Gastrocnemius medialis (tissue), 4 donors: ENCODE measurements at regions not wholly inside any gene's neighbourhood (a gene's known extent, or its start where the extent isn't known, plus 50 kb on each side); places are given as distances from the start of the nearest gene placed in this dataset.

Source experiments
- ATAC-seq, 2 donors: fragments of 150-250 bp; one replicate each; pipeline ENCODE4 v1.9.1; 2016
- DNase-seq, 2 donors: peaks; one replicate each; pipeline ENCODE4 v3.0.0-alpha.2; 2019
- H3K27ac ChIP-seq, 4 donors: fragments of 200-600 bp; sonication (generic); 1 replicate in 1 of 4; 2 replicates in 3 of 4; pipeline ENCODE4 v1.5.1; 2016 to 2018; ENCODE audit warnings: mild to moderate bottlenecking in 2 of 4, moderate library complexity in 1 of 4
- H3K27me3 ChIP-seq, 3 donors: fragments of 200-600 bp; sonication (generic) in 2 of 3; 1 replicate in 1 of 3; 2 replicates in 2 of 3; pipeline versions ENCODE4 v1.5.1 to v1.6.0; 2016 to 2019; ENCODE audit warnings: mild to moderate bottlenecking in 1 of 3, moderate library complexity in 1 of 3
- H3K36me3 ChIP-seq, 2 donors: fragments of 200-600 bp; sonication (generic) in 1 of 2; one replicate each; pipeline ENCODE4 v1.5.1; 2017 to 2018
- H3K4me1 ChIP-seq, 2 donors: fragments of 200-600 bp; sonication (generic) in 1 of 2; one replicate each; pipeline ENCODE4 v1.5.1; 2016 to 2017; ENCODE audit warnings: mild to moderate bottlenecking in 2 of 2
- H3K4me3 ChIP-seq, 4 donors: fragments of 200-600 bp; sonication (generic) in 3 of 4; 1 replicate in 1 of 4; 2 replicates in 3 of 4; pipeline ENCODE4 v1.5.1; 2016 to 2019; ENCODE audit warnings: mild to moderate bottlenecking in 2 of 4
- H3K9me3 ChIP-seq, 3 donors: fragments of 200-600 bp; sonication (generic) in 2 of 3; 1 replicate in 1 of 3; 2 replicates in 2 of 3; pipeline ENCODE4 v1.5.1; 2016 to 2019
- CTCF ChIP-seq, 5 experiments: fragments of 450-650 bp in 3 of 5; fragments of 200-600 bp in 2 of 5; sonication (generic) in 2 of 5; IDR thresholded peaks in 4 of 5; conservative IDR thresholded peaks in 1 of 5; 1 replicate in 4 of 5; 2 replicates in 1 of 5; pipeline ENCODE4 v1.5.1; 2016 to 2019; ENCODE audit warnings: antibody characterized with exemption in 5 of 5, mild to moderate bottlenecking in 3 of 5, moderate library complexity in 3 of 5
- POLR2A ChIP-seq, 2 donors: fragments of 450-650 bp; IDR thresholded peaks; one replicate each; pipeline ENCODE4 v1.6.1; 2017; ENCODE audit warnings: antibody characterized with exemption in 2 of 2, mild to moderate bottlenecking in 2 of 2, moderate library complexity in 2 of 2
- in situ Hi-C, 4 donors: fragments of 200-750 bp; cut with MboI; loops; one replicate each; pipeline versions ENCODE4 v1.15.0 to v1.8.0; 2017; ENCODE audit warnings: low sequenced_read_pairs in 4 of 4
- intact Hi-C: fragments of 100-400 bp; cut with DNase I; formaldehyde crosslinking; loops from one replicate; pipeline ENCODE4 v1.15.1; 2023; ENCODE audit warnings: low total_unique reads

- in situ Hi-C loops, result no loop called here
Measured at GRCh38 chrX:143094417-143095023, 68.8 kb downstream of the SPANXN4 start.

More at GRCh38 chrX:143094417-143095023, 68.8 kb downstream of the SPANXN4 start:
- Histone ChIP-seq H3K4me3 (no peak overlapping the region), H3K27me3 (no peaks in the 10 kb centered on the region), H3K36me3 (no peaks in the 10 kb centered on the region), H3K9me3 (no peaks in the 10 kb centered on the region), H3K4me1 (no peaks in the 10 kb centered on the region), H3K27ac (no peak overlapping the region)
- intact Hi-C loops, result no loop called here
- no peak for TF ChIP-seq CTCF (IDR thresholded peaks at IDR 0.05 in 4 of 5, conservative IDR thresholded peaks at IDR 0.05 in 1 of 5)
- no peak for TF ChIP-seq POLR2A (IDR thresholded peaks at IDR 0.05)
- ATAC-seq (no peak), DNase-seq (no peak)
